Lower leg skin (tissue), 3 donors: ENCODE measurements at regions not wholly inside any gene's neighbourhood (a gene's known extent, or its start where the extent isn't known, plus 50 kb on each side); places are given as distances from the start of the nearest gene placed in this dataset.

ENCODE experiments used
- POLR2A ChIP-seq, 2 donors: fragments of 450-650 bp; IDR thresholded peaks; one replicate each; pipeline ENCODE4 v1.6.1; 2016 to 2017; ENCODE audit warnings: antibody characterized with exemption in 2 of 2, mild to moderate bottlenecking in 1 of 2, moderate library complexity in 1 of 2
- TF ChIP-seq, protein P1 (sequence below), 3 donors: fragments of 450-650 bp; IDR thresholded peaks; one replicate each; pipeline ENCODE4 v1.5.1; 2016; ENCODE audit warnings: antibody characterized with exemption in 3 of 3, mild to moderate bottlenecking in 3 of 3, moderate library complexity in 2 of 3

DNA sequence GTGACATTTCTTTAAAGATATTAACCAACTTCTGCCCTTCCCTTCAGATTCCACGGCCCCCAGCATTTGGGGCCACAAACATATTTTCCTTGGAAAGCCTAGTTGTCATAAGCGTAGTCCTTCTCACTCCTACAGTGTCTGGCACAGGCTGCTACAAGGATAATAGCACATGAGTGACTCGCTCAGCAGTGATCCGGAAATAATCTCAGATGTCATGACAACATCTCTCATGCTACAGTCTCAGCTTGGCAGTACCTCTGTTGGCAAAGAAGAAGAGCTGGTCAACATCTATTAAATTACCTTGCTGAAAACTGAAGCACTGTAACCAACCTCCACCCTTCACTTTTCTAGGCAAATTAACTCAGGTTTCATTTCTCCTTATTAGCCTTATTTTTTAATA is 351.7 kb downstream of the RAD51AP2 start:
- no peak for TF ChIP-seq POLR2A (IDR thresholded peaks at IDR 0.05)
- TF ChIP-seq, protein P1, sequence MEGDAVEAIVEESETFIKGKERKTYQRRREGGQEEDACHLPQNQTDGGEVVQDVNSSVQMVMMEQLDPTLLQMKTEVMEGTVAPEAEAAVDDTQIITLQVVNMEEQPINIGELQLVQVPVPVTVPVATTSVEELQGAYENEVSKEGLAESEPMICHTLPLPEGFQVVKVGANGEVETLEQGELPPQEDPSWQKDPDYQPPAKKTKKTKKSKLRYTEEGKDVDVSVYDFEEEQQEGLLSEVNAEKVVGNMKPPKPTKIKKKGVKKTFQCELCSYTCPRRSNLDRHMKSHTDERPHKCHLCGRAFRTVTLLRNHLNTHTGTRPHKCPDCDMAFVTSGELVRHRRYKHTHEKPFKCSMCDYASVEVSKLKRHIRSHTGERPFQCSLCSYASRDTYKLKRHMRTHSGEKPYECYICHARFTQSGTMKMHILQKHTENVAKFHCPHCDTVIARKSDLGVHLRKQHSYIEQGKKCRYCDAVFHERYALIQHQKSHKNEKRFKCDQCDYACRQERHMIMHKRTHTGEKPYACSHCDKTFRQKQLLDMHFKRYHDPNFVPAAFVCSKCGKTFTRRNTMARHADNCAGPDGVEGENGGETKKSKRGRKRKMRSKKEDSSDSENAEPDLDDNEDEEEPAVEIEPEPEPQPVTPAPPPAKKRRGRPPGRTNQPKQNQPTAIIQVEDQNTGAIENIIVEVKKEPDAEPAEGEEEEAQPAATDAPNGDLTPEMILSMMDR (IDR thresholded peaks at IDR 0.05) = no peak
